Transverse colon (tissue), 4 donors: ENCODE measurements at regions not wholly inside any gene's neighbourhood (a gene's known extent, or its start where the extent isn't known, plus 50 kb on each side); places are given as distances from the start of the nearest gene placed in this dataset.

Source experiments
- DNase-seq: peaks from one replicate; pipeline ENCODE4 v3.0.0-alpha.2; 2019
- H3K27ac ChIP-seq, 4 donors: fragments of 200-600 bp; sonication (generic); 2 replicates each; pipeline ENCODE4 v1.5.1; 2016 to 2018; ENCODE audit warnings: inconsistent platforms in 4 of 4
- H3K27me3 ChIP-seq: fragments of 200-600 bp; sonication (generic); 2 replicates; pipeline ENCODE4 v1.5.1; 2017; ENCODE audit warnings: inconsistent platforms
- H3K36me3 ChIP-seq, 4 donors: fragments of 200-600 bp; sonication (generic); 2 replicates each; pipeline ENCODE4 v1.5.1; 2017 to 2019; ENCODE audit warnings: inconsistent platforms in 4 of 4
- H3K4me1 ChIP-seq, 4 donors: fragments of 200-600 bp; sonication (generic); 2 replicates each; pipeline ENCODE4 v1.5.1; 2017 to 2020; ENCODE audit warnings: inconsistent platforms in 4 of 4
- H3K4me3 ChIP-seq, 4 donors: fragments of 200-600 bp; sonication (generic); 1 replicate in 1 of 4; 2 replicates in 3 of 4; pipeline versions ENCODE4 v1.5.1 to v1.6.1; 2017 to 2019; ENCODE audit warnings: inconsistent platforms in 4 of 4
- H3K9me3 ChIP-seq, 2 donors: fragments of 200-600 bp; sonication (generic); 2 replicates each; pipeline ENCODE4 v1.5.1; 2017 to 2019; ENCODE audit warnings: inconsistent platforms in 2 of 2
- CTCF ChIP-seq, 5 experiments: fragments of 200-600 bp in 3 of 5; fragments of 450-650 bp in 2 of 5; sonication (generic) in 3 of 5; IDR thresholded peaks; 1 replicate in 2 of 5; 2 replicates in 3 of 5; pipeline ENCODE4 v1.5.1; 2016 to 2017; ENCODE audit warnings: antibody characterized with exemption in 5 of 5, inconsistent platforms in 3 of 5, mild to moderate bottlenecking in 2 of 5, moderate library complexity in 1 of 5
- EP300 ChIP-seq: sonication (generic); formaldehyde crosslinking; IDR thresholded peaks from one replicate; pipeline ENCODE4 v1.6.1; 2017; ENCODE audit warnings: antibody characterized with exemption, low read depth
- POLR2A ChIP-seq: fragments of 450-650 bp; IDR thresholded peaks from one replicate; pipeline ENCODE4 v1.6.1; 2016; ENCODE audit warnings: antibody characterized with exemption, mild to moderate bottlenecking, moderate library complexity
- POLR2AphosphoS5 ChIP-seq, 3 donors: sonication (generic); formaldehyde crosslinking; IDR thresholded peaks; one replicate each; pipeline ENCODE4 v1.6.1; 2016; ENCODE audit warnings: antibody characterized with exemption in 3 of 3
- WGBS, 2 donors: methylation state at CpG; one replicate each; pipeline ENCODE4 v1.1.5; 2018; ENCODE audit warnings: low coverage in 1 of 2; 5-methylcytosine and 5-hydroxymethylcytosine counted together
- in situ Hi-C, 4 donors: fragments of 200-750 bp; cut with MboI; loops; one replicate each; pipeline versions ENCODE4 v1.15.0 to v1.15.1; 2017; ENCODE audit warnings: low sequenced_read_pairs in 3 of 4, low pct_ligation_motif_present in 1 of 4, low pct_unique_long_range_greater_than_20kb in 1 of 4
- intact Hi-C: fragments of 100-400 bp; cut with DNase I; formaldehyde crosslinking; loops from one replicate; pipeline ENCODE4 v1.15.1; 2023; ENCODE audit warnings: low total_unique reads

GRCh38 chr17:70318051-70318450 lies 148.7 kb downstream of the KCNJ2 start:
- H3K4me1 ChIP-seq: peaks cover 0 to 22% (median 3%) of the 10 kb centered on the region in 4 donors
- WGBS, 2 donors: 69 to 74% methylated on average over 3 of the region's 3 CpGs
- intact Hi-C loops (no loop called here), in situ Hi-C loops (no loop called here)
- no peaks in the 10 kb centered on the region for H3K36me3 ChIP-seq
- no peak overlapping the region for H3K4me3 ChIP-seq
- TF ChIP-seq POLR2A: no peak
- no peak for TF ChIP-seq POLR2AphosphoS5 (IDR thresholded peaks at IDR 0.05)
- TF ChIP-seq CTCF (IDR thresholded peaks at IDR 0.05): no peak
- no peak for TF ChIP-seq EP300
- no peak for DNase-seq
- no peaks in the 10 kb centered on the region for H3K27me3 ChIP-seq
- H3K27ac ChIP-seq: no peak overlapping the region
- no peaks in the 10 kb centered on the region for H3K9me3 ChIP-seq

GRCh38 chr17:70319516-70319915 lies 150.2 kb downstream of the KCNJ2 start:
- in situ Hi-C loops (no loop called here), intact Hi-C loops (no loop called here)
- 90 to 100% methylated on average over 2 to 3 of the region's 3 CpGs for WGBS, 2 donors
- no peaks in the 10 kb centered on the region for H3K27me3 ChIP-seq
- peaks cover 0 to 22% (median 3%) of the 10 kb centered on the region in 4 donors for H3K4me1 ChIP-seq
- H3K9me3 ChIP-seq: no peaks in the 10 kb centered on the region
- no peak overlapping the region for H3K4me3 ChIP-seq
- DNase-seq: no peak
- H3K27ac ChIP-seq: no peak overlapping the region
- TF ChIP-seq EP300: no peak
- TF ChIP-seq POLR2A: no peak
- TF ChIP-seq CTCF (IDR thresholded peaks at IDR 0.05): no peak
- TF ChIP-seq POLR2AphosphoS5 (IDR thresholded peaks at IDR 0.05): no peak
- no peaks in the 10 kb centered on the region for H3K36me3 ChIP-seq

- DNase-seq: peak; percentile 10
- H3K4me3 ChIP-seq: no peak overlapping the region
- no peak overlapping the region for H3K27ac ChIP-seq
- peaks cover 0 to 22% (median 3%) of the 10 kb centered on the region in 4 donors for H3K4me1 ChIP-seq
- WGBS, 2 donors: 43 to 49% methylated on average over 5 of the region's 5 CpGs
- H3K27me3 ChIP-seq: no peaks in the 10 kb centered on the region
- intact Hi-C loops: no loop called here
- no peaks in the 10 kb centered on the region for H3K36me3 ChIP-seq
- no peaks in the 10 kb centered on the region for H3K9me3 ChIP-seq
- in situ Hi-C loops: no loop called here
- no peak for TF ChIP-seq POLR2AphosphoS5 (IDR thresholded peaks at IDR 0.05)
Observed at GRCh38 chr17:70320673-70321345, 151.5 kb downstream of the KCNJ2 start.

GRCh38 chr17:70321352-70321751 lies 152.0 kb downstream of the KCNJ2 start:
- in situ Hi-C loops (no loop called here), intact Hi-C loops (no loop called here)
- no peak for DNase-seq
- WGBS, 2 donors: 55 to 73% methylated on average over 4 of the region's 4 CpGs
- H3K36me3 ChIP-seq: no peaks in the 10 kb centered on the region
- no peak overlapping the region for H3K4me3 ChIP-seq
- no peak overlapping the region for H3K27ac ChIP-seq
- no peaks in the 10 kb centered on the region for H3K9me3 ChIP-seq
- TF ChIP-seq POLR2AphosphoS5 (IDR thresholded peaks at IDR 0.05): no peak
- no peak for TF ChIP-seq POLR2A
- TF ChIP-seq EP300: no peak
- no peak for TF ChIP-seq CTCF (IDR thresholded peaks at IDR 0.05)
- peaks cover 0 to 22% (median 3%) of the 10 kb centered on the region in 4 donors for H3K4me1 ChIP-seq
- no peaks in the 10 kb centered on the region for H3K27me3 ChIP-seq

- Histone ChIP-seq H3K27ac (no peak overlapping the region), H3K9me3 (no peaks in the 10 kb centered on the region), H3K4me1 (peaks cover 0 to 11% (median 3%) of the 10 kb centered on the region in 4 donors), H3K4me3 (no peak overlapping the region), H3K36me3 (no peaks in the 10 kb centered on the region), H3K27me3 (no peaks in the 10 kb centered on the region)
- in situ Hi-C loops (no loop called here), intact Hi-C loops (no loop called here)
- WGBS, 2 donors: 58 to 76% methylated on average over 1 to 2 of the region's 2 CpGs
- TF ChIP-seq POLR2AphosphoS5 (IDR thresholded peaks at IDR 0.05) (no peak), POLR2A (no peak), CTCF (IDR thresholded peaks at IDR 0.05) (no peak)
- DNase-seq: no peak
Observed at GRCh38 chr17:70323269-70323668, 153.9 kb downstream of the KCNJ2 start.
